Keratinocyte (primary cell): ENCODE measurements at regions not wholly inside any gene's neighbourhood (a gene's known extent, or its start where the extent isn't known, plus 50 kb on each side); places are given as distances from the start of the nearest gene placed in this dataset.

Experiments
- DNase-seq: peaks from one replicate; pipeline ENCODE4 v3.0.0-alpha.2; 2011; ENCODE audit warnings: low read depth, missing footprints, low spot score
- FAIRE-seq: peaks from 2 replicates; lab custom pipeline; 2011; peaks lifted over from hg19 to GRCh38; lab: Jason Lieb, UNC
- H2AFZ ChIP-seq: 2 replicates; pipeline ENCODE4 v1.6.0; 2012; ENCODE audit warnings: low read length, control low read depth, inconsistent platforms; ENCODE audit not compliant: control insufficient read depth
- H3K27ac ChIP-seq: 2 replicates; pipeline ENCODE4 v1.5.1; 2011; ENCODE audit warnings: low read length; ENCODE audit not compliant: control insufficient read depth, insufficient read depth
- H3K27me3 ChIP-seq: 3 replicates; pipeline ENCODE4 v1.6.0; 2011; ENCODE audit warnings: low read length; ENCODE audit not compliant: control insufficient read depth, insufficient read depth; ENCODE audit errors: extremely low read depth
- H3K36me3 ChIP-seq, 2 experiments: 2 replicates in 1 of 2; 3 replicates in 1 of 2; pipeline ENCODE4 v1.5.1; 2011; ENCODE audit warnings: low read length in 2 of 2, mild to moderate bottlenecking in 1 of 2; ENCODE audit not compliant: control insufficient read depth in 2 of 2, insufficient read depth in 2 of 2; ENCODE audit errors: extremely low read depth in 1 of 2
- H3K4me1 ChIP-seq: 3 replicates; pipeline ENCODE4 v1.5.1; 2011; ENCODE audit warnings: low read length; ENCODE audit not compliant: control insufficient read depth, insufficient read depth; ENCODE audit errors: extremely low read depth
- H3K4me2 ChIP-seq: 3 replicates; pipeline ENCODE4 v1.6.0; 2011; ENCODE audit warnings: low read depth, low read length; ENCODE audit not compliant: control insufficient read depth, insufficient read depth; ENCODE audit errors: extremely low read depth
- H3K4me3 ChIP-seq, 3 experiments: fragments of 200-600 bp in 1 of 3; sonication (generic) in 1 of 3; 2 replicates in 2 of 3; 3 replicates in 1 of 3; pipeline ENCODE4 v1.5.1; 2011 to 2016; ENCODE audit warnings: low read length in 3 of 3, mild to moderate bottlenecking in 3 of 3, control low read depth in 2 of 3, inconsistent platforms in 1 of 3, low read depth in 1 of 3, mixed read lengths in 1 of 3, mixed run types in 1 of 3, moderate library complexity in 1 of 3; ENCODE audit not compliant: control insufficient read depth in 2 of 3, insufficient read depth in 2 of 3; ENCODE audit errors: extremely low read depth in 1 of 3
- H3K79me2 ChIP-seq: 2 replicates; pipeline ENCODE4 v1.6.0; 2012; ENCODE audit warnings: low read length; ENCODE audit not compliant: control insufficient read depth, insufficient read depth
- H3K9ac ChIP-seq: 3 replicates; pipeline ENCODE4 v1.6.0; 2011; ENCODE audit warnings: low read length; ENCODE audit not compliant: control insufficient read depth, insufficient read depth; ENCODE audit errors: extremely low read depth
- H3K9me1 ChIP-seq: 3 replicates; pipeline ENCODE4 v1.6.0; 2011; ENCODE audit warnings: low read length; ENCODE audit not compliant: control insufficient read depth, insufficient read depth; ENCODE audit errors: extremely low read depth
- H3K9me3 ChIP-seq: 2 replicates; pipeline ENCODE4 v1.5.1; 2012; ENCODE audit warnings: low read depth, low read length; ENCODE audit not compliant: control insufficient read depth
- H4K20me1 ChIP-seq: 3 replicates; pipeline ENCODE4 v1.6.0; 2011; ENCODE audit warnings: low read length; ENCODE audit not compliant: control insufficient read depth, insufficient read depth; ENCODE audit errors: extremely low read depth
- EZH2 ChIP-seq: IDR thresholded peaks from one replicate; pipeline ENCODE4 v1.6.1; 2012; ENCODE audit warnings: inconsistent platforms, mild to moderate bottlenecking, low read length, moderate library complexity
- dilution Hi-C: fragments of 300-500 bp; cut with MboI; formaldehyde crosslinking; loops from one replicate; pipeline ENCODE4 v1.7.0; 2020; ENCODE audit warnings: low sequenced_read_pairs; ENCODE audit not compliant: extremely low pct_ligation_motif_present
- TF ChIP-seq, protein P1 (sequence below), 3 experiments: IDR thresholded peaks in 1 of 3; conservative IDR thresholded peaks in 1 of 3; optimal IDR thresholded peaks in 1 of 3; 2 replicates in 2 of 3; 3 replicates in 1 of 3; pipeline versions ENCODE3 to v1.5.1; 2011; ENCODE audit warnings: low read length in 3 of 3, mild to moderate bottlenecking in 3 of 3, moderate library complexity in 2 of 3, control low read depth in 1 of 3, inconsistent platforms in 1 of 3; ENCODE audit not compliant: insufficient read depth in 2 of 3; ENCODE audit errors: extremely low read depth in 1 of 3

DNA sequence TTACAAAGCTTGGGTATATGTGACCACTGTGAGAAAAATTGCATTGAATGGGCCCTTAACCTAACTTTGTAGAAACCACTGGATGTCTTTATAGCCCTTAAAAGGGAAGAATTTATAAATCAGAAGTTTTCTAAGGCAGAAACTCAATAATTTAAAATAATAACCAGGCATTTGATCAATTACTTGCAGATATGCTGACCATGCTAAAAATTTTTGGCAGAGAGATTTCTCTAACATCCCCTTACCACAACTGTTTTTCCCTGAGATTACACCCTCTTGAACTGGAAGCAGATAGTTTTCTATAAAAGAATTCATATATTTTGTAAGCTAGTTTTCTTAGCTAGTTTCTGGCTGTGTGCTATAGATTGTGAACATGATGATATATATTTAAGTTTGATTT, 428.3 kb downstream of the KIF4B start:
- H2AFZ ChIP-seq, result no peak overlapping the region
- no peaks in the 10 kb centered on the region for H4K20me1 ChIP-seq
- no peak overlapping the region for H3K4me2 ChIP-seq
- H3K9me3 ChIP-seq, result no peaks in the 10 kb centered on the region
- DNase-seq (no peak), FAIRE-seq (no peak)
- dilution Hi-C loops, result no loop called here
- no peak overlapping the region for H3K9ac ChIP-seq
- H3K9me1 ChIP-seq, result no peaks in the 10 kb centered on the region
- no peak overlapping the region for H3K4me3 ChIP-seq
- no peaks in the 10 kb centered on the region for H3K27me3 ChIP-seq
- TF ChIP-seq, protein P1, sequence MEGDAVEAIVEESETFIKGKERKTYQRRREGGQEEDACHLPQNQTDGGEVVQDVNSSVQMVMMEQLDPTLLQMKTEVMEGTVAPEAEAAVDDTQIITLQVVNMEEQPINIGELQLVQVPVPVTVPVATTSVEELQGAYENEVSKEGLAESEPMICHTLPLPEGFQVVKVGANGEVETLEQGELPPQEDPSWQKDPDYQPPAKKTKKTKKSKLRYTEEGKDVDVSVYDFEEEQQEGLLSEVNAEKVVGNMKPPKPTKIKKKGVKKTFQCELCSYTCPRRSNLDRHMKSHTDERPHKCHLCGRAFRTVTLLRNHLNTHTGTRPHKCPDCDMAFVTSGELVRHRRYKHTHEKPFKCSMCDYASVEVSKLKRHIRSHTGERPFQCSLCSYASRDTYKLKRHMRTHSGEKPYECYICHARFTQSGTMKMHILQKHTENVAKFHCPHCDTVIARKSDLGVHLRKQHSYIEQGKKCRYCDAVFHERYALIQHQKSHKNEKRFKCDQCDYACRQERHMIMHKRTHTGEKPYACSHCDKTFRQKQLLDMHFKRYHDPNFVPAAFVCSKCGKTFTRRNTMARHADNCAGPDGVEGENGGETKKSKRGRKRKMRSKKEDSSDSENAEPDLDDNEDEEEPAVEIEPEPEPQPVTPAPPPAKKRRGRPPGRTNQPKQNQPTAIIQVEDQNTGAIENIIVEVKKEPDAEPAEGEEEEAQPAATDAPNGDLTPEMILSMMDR (optimal IDR thresholded peaks at IDR 0.05 in 1 of 3, IDR thresholded peaks at IDR 0.05 in 1 of 3, conservative IDR thresholded peaks at IDR 0.05 in 1 of 3; ENCODE audit: extremely low read depth in 1 of 3, insufficient read depth in 2 of 3, low read length in 3 of 3), result no peak
- no peak for TF ChIP-seq EZH2
- H3K36me3 ChIP-seq, result no peaks in the 10 kb centered on the region
- no peak overlapping the region for H3K27ac ChIP-seq
- H3K4me1 ChIP-seq, result no peaks in the 10 kb centered on the region
- H3K79me2 ChIP-seq, result no peaks in the 10 kb centered on the region

DNA sequence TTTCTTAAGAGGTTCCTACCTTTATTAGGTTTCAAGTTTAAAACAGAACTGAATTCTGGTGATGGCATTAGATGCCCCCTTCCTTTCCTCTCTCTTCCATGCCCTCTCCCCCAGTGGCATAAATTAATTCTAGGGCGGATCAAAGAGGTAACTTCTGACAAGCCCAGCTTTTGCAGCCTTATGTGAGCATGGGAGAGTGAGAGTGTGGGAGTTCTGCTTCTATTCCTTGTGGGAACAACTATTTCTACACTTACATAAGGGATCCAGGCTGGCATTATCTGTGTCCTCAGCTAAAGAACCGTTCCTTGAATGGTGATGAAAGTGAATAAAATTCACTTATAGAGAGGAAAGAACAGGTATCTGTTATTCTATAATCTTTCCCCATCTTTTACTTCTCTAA, 437.6 kb downstream of the KIF4B start:
- dilution Hi-C loops, result no loop called here
- no peak for TF ChIP-seq EZH2
- TF ChIP-seq, protein P1 (optimal IDR thresholded peaks at IDR 0.05 in 1 of 3, IDR thresholded peaks at IDR 0.05 in 1 of 3, conservative IDR thresholded peaks at IDR 0.05 in 1 of 3; ENCODE audit: extremely low read depth in 1 of 3, insufficient read depth in 2 of 3, low read length in 3 of 3), result no peak
- H3K4me3 ChIP-seq, result no peak overlapping the region
- H4K20me1 ChIP-seq, result no peaks in the 10 kb centered on the region
- no peaks in the 10 kb centered on the region for H3K36me3 ChIP-seq
- H3K79me2 ChIP-seq, result no peaks in the 10 kb centered on the region
- DNase-seq (no peak), FAIRE-seq (no peak)
- no peak overlapping the region for H2AFZ ChIP-seq
- no peaks in the 10 kb centered on the region for H3K9me1 ChIP-seq
- no peak overlapping the region for H3K9ac ChIP-seq
- no peaks in the 10 kb centered on the region for H3K9me3 ChIP-seq
- H3K27me3 ChIP-seq, result no peaks in the 10 kb centered on the region
- no peaks in the 10 kb centered on the region for H3K4me1 ChIP-seq
- H3K27ac ChIP-seq, result no peak overlapping the region
- H3K4me2 ChIP-seq, result no peak overlapping the region
